CD14-positive monocyte (primary cell): ENCODE measurements at regions not wholly inside any gene's neighbourhood (a gene's known extent, or its start where the extent isn't known, plus 50 kb on each side); places are given as distances from the start of the nearest gene placed in this dataset.

ENCODE experiments used
- DNase-seq, 3 donors: peaks; one replicate each; pipeline ENCODE4 v3.0.0-alpha.2; 2011 to 2022
- H2AFZ ChIP-seq: 2 replicates; pipeline ENCODE4 v1.6.0; 2012; ENCODE audit warnings: mild to moderate bottlenecking, low read depth, low read length, inconsistent platforms; ENCODE audit not compliant: insufficient read depth, poor library complexity, severe bottlenecking
- H3K27ac ChIP-seq, 2 donors: 1 replicate in 1 of 2; 2 replicates in 1 of 2; pipeline ENCODE4 v1.5.1; 2012 to 2013; ENCODE audit warnings: low read length in 2 of 2, control low read depth in 1 of 2, inconsistent platforms in 1 of 2, low read depth in 1 of 2, mild to moderate bottlenecking in 1 of 2
- H3K27me3 ChIP-seq, 2 donors: one replicate each; pipeline versions ENCODE4 v1.6.0 to v1.6.1; 2011 to 2013; ENCODE audit warnings: low read length in 2 of 2; ENCODE audit not compliant: control insufficient read depth in 2 of 2, insufficient read depth in 2 of 2
- H3K36me3 ChIP-seq, 2 donors: replicated peaks in 1 of 2; 1 replicate in 1 of 2; 2 replicates in 1 of 2; pipeline versions ENCODE4 v1.5.1 to v1.6.1; 2012 to 2013; ENCODE audit warnings: low read length in 2 of 2, control low read depth in 1 of 2, inconsistent platforms in 1 of 2, mild to moderate bottlenecking in 1 of 2; ENCODE audit not compliant: insufficient read depth in 2 of 2, control insufficient read depth in 1 of 2
- H3K4me1 ChIP-seq, 2 donors: 1 replicate in 1 of 2; 2 replicates in 1 of 2; pipeline versions ENCODE4 v1.5.1 to v1.6.1; 2012 to 2013; ENCODE audit warnings: low read length in 2 of 2, control low read depth in 1 of 2, inconsistent platforms in 1 of 2, mild to moderate bottlenecking in 1 of 2, moderate library complexity in 1 of 2; ENCODE audit not compliant: insufficient read depth in 2 of 2, control insufficient read depth in 1 of 2
- H3K4me2 ChIP-seq: replicated peaks from 2 replicates; pipeline ENCODE3; 2012; ENCODE audit warnings: low read length, moderate library complexity, mild to moderate bottlenecking; ENCODE audit not compliant: poor library complexity, severe bottlenecking; ENCODE audit errors: extremely low read depth
- H3K4me3 ChIP-seq, 3 experiments: fragments of 200-600 bp in 1 of 3; sonication (generic) in 1 of 3; replicated peaks in 1 of 3; 1 replicate in 2 of 3; 2 replicates in 1 of 3; pipeline ENCODE4 v1.5.1; 2011 to 2013; ENCODE audit warnings: low read length in 3 of 3, mild to moderate bottlenecking in 3 of 3, control low read depth in 2 of 3, low read depth in 2 of 3, inconsistent platforms in 1 of 3, moderate library complexity in 1 of 3
- H3K79me2 ChIP-seq: 2 replicates; pipeline ENCODE4 v1.6.0; 2012; ENCODE audit warnings: mild to moderate bottlenecking, control low read depth, inconsistent platforms, low read length, moderate library complexity; ENCODE audit not compliant: insufficient read depth
- H3K9ac ChIP-seq: 2 replicates; pipeline ENCODE4 v1.6.0; 2017; ENCODE audit warnings: low read length, mild to moderate bottlenecking; ENCODE audit not compliant: insufficient read depth, poor library complexity, severe bottlenecking
- H3K9me3 ChIP-seq, 2 donors: replicated peaks in 1 of 2; 1 replicate in 1 of 2; 2 replicates in 1 of 2; pipeline versions ENCODE4 v1.5.1 to v1.6.1; 2012 to 2013; ENCODE audit warnings: low read length in 2 of 2, control low read depth in 1 of 2; ENCODE audit not compliant: control insufficient read depth in 1 of 2, insufficient read depth in 1 of 2
- H4K20me1 ChIP-seq: 2 replicates; pipeline ENCODE4 v1.6.0; 2012; ENCODE audit warnings: mild to moderate bottlenecking, low read length, control low read depth, moderate library complexity; ENCODE audit not compliant: insufficient read depth
- H3K27ac Mint-ChIP-seq, 7 donors: one replicate each; pipeline ENCODE4 v1.8.0; 2020; ENCODE audit warnings: mild to moderate bottlenecking in 7 of 7, mixed read lengths in 7 of 7, moderate library complexity in 6 of 7, inconsistent platforms in 2 of 7
- H3K27me3 Mint-ChIP-seq, 3 donors: one replicate each; pipeline ENCODE4 v1.8.0; 2021 to 2022; ENCODE audit warnings: low read depth in 3 of 3, mild to moderate bottlenecking in 3 of 3, mixed read lengths in 3 of 3, moderate library complexity in 3 of 3, inconsistent platforms in 1 of 3
- H3K36me3 Mint-ChIP-seq, 2 donors: one replicate each; pipeline ENCODE4 v1.8.0; 2020; ENCODE audit warnings: mixed read lengths in 2 of 2, inconsistent platforms in 1 of 2, mild to moderate bottlenecking in 1 of 2
- H3K4me1 Mint-ChIP-seq: one replicate; pipeline ENCODE4 v1.8.0; 2020; ENCODE audit warnings: mild to moderate bottlenecking, mixed read lengths
- H3K4me3 Mint-ChIP-seq, 2 donors: one replicate each; pipeline ENCODE4 v1.8.0; 2020; ENCODE audit warnings: mild to moderate bottlenecking in 2 of 2, mixed read lengths in 2 of 2, moderate library complexity in 1 of 2
- H3K9me3 Mint-ChIP-seq, 7 donors: one replicate each; pipeline ENCODE4 v1.8.0; 2020 to 2022; ENCODE audit warnings: mixed read lengths in 7 of 7, mild to moderate bottlenecking in 6 of 7, moderate library complexity in 6 of 7, inconsistent platforms in 2 of 7
- CTCF ChIP-seq: fragments of 200-600 bp; IDR thresholded peaks from one replicate; pipeline ENCODE4 v1.8.0; 2022; ENCODE audit warnings: antibody characterized with exemption, mild to moderate bottlenecking
- WGBS: methylation state at CpG from one replicate; pipeline ENCODE4 v1.1.5; 2013; ENCODE audit warnings: missing lambda C conversion rate; ENCODE audit not compliant: insufficient coverage; 5-methylcytosine and 5-hydroxymethylcytosine counted together
- intact Hi-C, 2 donors: fragments of 100-400 bp; cut with micrococcal nuclease; formaldehyde crosslinking; loops; one replicate each; pipeline versions ENCODE4 v1.15.0 to v1.15.1; 2023

DNA sequence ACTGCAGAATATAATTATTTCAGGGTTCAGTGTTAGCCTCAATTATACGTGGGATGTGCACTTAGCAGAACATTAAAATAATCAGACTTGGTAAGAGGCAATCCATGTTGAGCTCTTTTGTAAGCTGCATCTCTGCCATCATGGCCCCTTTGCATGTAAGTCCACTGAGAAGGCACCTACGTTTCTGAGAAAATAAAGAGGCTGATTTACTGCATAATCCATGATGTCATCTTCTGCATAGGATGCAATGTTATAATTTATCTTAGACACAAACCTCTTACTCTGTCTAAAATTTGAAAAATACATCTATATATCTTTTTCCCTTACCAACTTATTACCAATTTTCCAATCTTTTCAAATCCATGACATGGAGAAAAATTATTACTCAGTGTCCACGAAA is 1294.7 kb downstream of the ZPLD1 start:
- Histone ChIP-seq H3K27me3 (no peaks in the 10 kb centered on the region), H3K4me2 (no peak overlapping the region), H3K4me1 (no peaks in the 10 kb centered on the region), H3K36me3 (no peaks in the 10 kb centered on the region), H3K4me3 (no peak overlapping the region), H3K9me3 (peaks cover 10 to 13% of the 10 kb centered on the region in 2 donors), H2AFZ (no peak overlapping the region), H3K79me2 (no peaks in the 10 kb centered on the region), H3K27ac (no peak overlapping the region), H3K9ac (no peak overlapping the region), H4K20me1 (no peaks in the 10 kb centered on the region)
- Mint-ChIP-seq H3K36me3 (no peaks in the 10 kb centered on the region), H3K9me3 (peaks cover 0 to 9% (median 2%) of the 10 kb centered on the region in 7 donors), H3K27me3 (no peaks in the 10 kb centered on the region), H3K27ac (no peak overlapping the region), H3K4me1 (no peaks in the 10 kb centered on the region), H3K4me3 (no peak overlapping the region)
- 83% methylated on average over 1 of the region's 3 CpGs for WGBS
- no peak for TF ChIP-seq CTCF
- intact Hi-C loops = no loop called here
- DNase-seq = no peak

GRCh38 chr3:103730744-103731143 is 1295.9 kb downstream of the ZPLD1 start:
- WGBS = no CpG with 5 or more reads among the region's 3 CpGs

More at GRCh38 chr3:103730744-103731143, 1295.9 kb downstream of the ZPLD1 start:
- Mint-ChIP-seq H3K27ac (no peak overlapping the region), H3K27me3 (no peaks in the 10 kb centered on the region), H3K36me3 (no peaks in the 10 kb centered on the region), H3K9me3 (peaks cover 0 to 9% (median 2%) of the 10 kb centered on the region in 7 donors), H3K4me3 (no peak overlapping the region), H3K4me1 (no peaks in the 10 kb centered on the region)
- H3K9ac ChIP-seq = no peak overlapping the region
- H3K9me3 ChIP-seq = peaks cover 10 to 13% of the 10 kb centered on the region in 2 donors
- no peak for DNase-seq
- H3K4me3 ChIP-seq = no peak overlapping the region
- TF ChIP-seq CTCF = no peak
- no peaks in the 10 kb centered on the region for H4K20me1 ChIP-seq
- intact Hi-C loops = no loop called here
- no peaks in the 10 kb centered on the region for H3K27me3 ChIP-seq
- no peak overlapping the region for H3K27ac ChIP-seq
- no peaks in the 10 kb centered on the region for H3K79me2 ChIP-seq
- no peak overlapping the region for H2AFZ ChIP-seq
- no peaks in the 10 kb centered on the region for H3K36me3 ChIP-seq
- no peak overlapping the region for H3K4me2 ChIP-seq
- no peaks in the 10 kb centered on the region for H3K4me1 ChIP-seq
